ENCODE measurements at regions not wholly inside any gene's neighbourhood (a gene's known extent, or its start where the extent isn't known, plus 50 kb on each side); places are given as distances from the start of the nearest gene placed in this dataset.

- peak; percentile 13 to 26 for TF ChIP-seq CTCF (conservative IDR thresholded peaks at IDR 0.05 in 1 of 2, IDR thresholded peaks at IDR 0.05 in 1 of 2; ENCODE audit: low read depth in 1 of 2, low read length in 2 of 2)
- no peak for TF ChIP-seq EZH2 (IDR thresholded peaks at IDR 0.05; ENCODE audit: low read length, missing control alignments)
These were observed 203.0 kb upstream of the MEOX2 start for GRCh38 chr7:15889507-15889906.
